ENCODE measurements at regions not wholly inside any gene's neighbourhood (a gene's known extent, or its start where the extent isn't known, plus 50 kb on each side); places are given as distances from the start of the nearest gene placed in this dataset. TPM values are rescaled to one million over a fixed set of nuclear protein-coding genes. Genes with fewer than 3 reads are reported as not detected.
"Not testable (repeated sequence)": the region's sequence is repeated elsewhere in the genome, so short reads cannot be mapped to it uniquely, and the experiment has no call there.

- not testable (repeated sequence) for DNase-seq (ENCODE audit: low read depth in 2 of 3, low spot score in 2 of 3)
These were observed 66.6 kb upstream of the ZNF195 start for GRCh38 chr11:3445535-3445934.

GRCh38 chr11:3444420-3444744 is 65.4 kb upstream of the ZNF195 start:
- not testable (repeated sequence) for DNase-seq (ENCODE audit: low read depth in 2 of 3, low spot score in 2 of 3)

- peak in 2 of 3 donors; percentile 42 to 63 for DNase-seq (ENCODE audit: low read depth in 2 of 3, low spot score in 2 of 3)
These were observed 64.9 kb upstream of the ZNF195 start for GRCh38 chr11:3443700-3444419.

GRCh38 chr11:3437441-3437840 is 58.5 kb upstream of the ZNF195 start:
- DNase-seq (ENCODE audit: low read depth in 2 of 3, low spot score in 2 of 3): peak in 2 of 3 donors; percentile 42 to 77

GRCh38 chr11:3434976-3435375 is 56.0 kb upstream of the ZNF195 start:
- DNase-seq (ENCODE audit: low read depth in 2 of 3, low spot score in 2 of 3): no peak

GRCh38 chr11:3429191-3429590 is 50.2 kb upstream of the ZNF195 start:
- DNase-seq (ENCODE audit: low read depth in 2 of 3, low spot score in 2 of 3): not testable (repeated sequence)

Small RNA genes lying in the stretch of these regions (small RNA-seq; reads per million reads assigned to genes)
- not detected for gene SNRPCP5

Measured in hematopoietic multipotent progenitor cell (in vitro differentiated cells).